HepG2 (cell line): ENCODE measurements at regions not wholly inside any gene's neighbourhood (a gene's known extent, or its start where the extent isn't known, plus 50 kb on each side); places are given as distances from the start of the nearest gene placed in this dataset.

Experiments used
- CERS6 ChIP-seq: sonication (generic); formaldehyde crosslinking; IDR thresholded peaks from 2 replicates; pipeline ENCODE4 v1.5.0; 2020; ENCODE audit warnings: missing genetic modification reagents
- EP300 ChIP-seq, 3 experiments: sonication (generic) in 1 of 3; formaldehyde crosslinking in 1 of 3; IDR thresholded peaks; 2 replicates each; pipeline versions ENCODE4 v1.5.1 to v1.6.1; 2011 to 2020; ENCODE audit warnings: low read depth in 2 of 3, low read length in 2 of 3, borderline replicate concordance in 1 of 3, improper control_type of control experiment in 1 of 3, mild to moderate bottlenecking in 1 of 3, missing genetic modification reagents in 1 of 3, moderate library complexity in 1 of 3
- EZH2 ChIP-seq: conservative IDR thresholded peaks from 2 replicates; pipeline ENCODE4 v1.6.1; 2012; ENCODE audit warnings: mild to moderate bottlenecking, low read depth, low read length, moderate library complexity
- FOSL2 ChIP-seq: sonication (generic); formaldehyde crosslinking; IDR thresholded peaks from 2 replicates; pipeline ENCODE4 v1.4.0; 2020; ENCODE audit warnings: missing genetic modification reagents
- NFATC3 ChIP-seq: sonication (generic); formaldehyde crosslinking; IDR thresholded peaks from 2 replicates; pipeline ENCODE4 v1.5.1; 2020; ENCODE audit warnings: mild to moderate bottlenecking, missing genetic modification reagents
- RBM39 ChIP-seq: fragments of 200-400 bp; formaldehyde crosslinking; IDR thresholded peaks from one replicate; pipeline ENCODE4 v1.6.1; 2018; ENCODE audit warnings: antibody characterized with exemption, mild to moderate bottlenecking, low read depth, low read length; ENCODE audit not compliant: poor library complexity, severe bottlenecking
- U2AF2 ChIP-seq: fragments of 200-400 bp; formaldehyde crosslinking; IDR thresholded peaks from 2 replicates; pipeline ENCODE4 v1.6.1; 2017; ENCODE audit warnings: low read depth, mild to moderate bottlenecking, low read length
- TF ChIP-seq, protein P1 (sequence below): sonication (generic); formaldehyde crosslinking; IDR thresholded peaks from 2 replicates; pipeline ENCODE4 v1.4.0; 2020; ENCODE audit warnings: missing genetic modification reagents

GRCh38 chr1:201742955-201743805 lies 85.8 kb upstream of the IPO9 start:
- TF ChIP-seq EP300 (IDR thresholded peaks at IDR 0.05; ENCODE audit: low read depth in 2 of 2, low read length in 2 of 2) (no peak), EP300 (CRISPR knock-in tag; IDR thresholded peaks at IDR 0.05; ENCODE audit: borderline replicate concordance) (no peak), EZH2 (no peak), U2AF2 (no peak), FOSL2 (CRISPR knock-in tag) (no peak), CERS6 (CRISPR knock-in tag) (no peak), RBM39 (no peak), NFATC3 (CRISPR knock-in tag) (no peak)
- TF ChIP-seq, protein P1, sequence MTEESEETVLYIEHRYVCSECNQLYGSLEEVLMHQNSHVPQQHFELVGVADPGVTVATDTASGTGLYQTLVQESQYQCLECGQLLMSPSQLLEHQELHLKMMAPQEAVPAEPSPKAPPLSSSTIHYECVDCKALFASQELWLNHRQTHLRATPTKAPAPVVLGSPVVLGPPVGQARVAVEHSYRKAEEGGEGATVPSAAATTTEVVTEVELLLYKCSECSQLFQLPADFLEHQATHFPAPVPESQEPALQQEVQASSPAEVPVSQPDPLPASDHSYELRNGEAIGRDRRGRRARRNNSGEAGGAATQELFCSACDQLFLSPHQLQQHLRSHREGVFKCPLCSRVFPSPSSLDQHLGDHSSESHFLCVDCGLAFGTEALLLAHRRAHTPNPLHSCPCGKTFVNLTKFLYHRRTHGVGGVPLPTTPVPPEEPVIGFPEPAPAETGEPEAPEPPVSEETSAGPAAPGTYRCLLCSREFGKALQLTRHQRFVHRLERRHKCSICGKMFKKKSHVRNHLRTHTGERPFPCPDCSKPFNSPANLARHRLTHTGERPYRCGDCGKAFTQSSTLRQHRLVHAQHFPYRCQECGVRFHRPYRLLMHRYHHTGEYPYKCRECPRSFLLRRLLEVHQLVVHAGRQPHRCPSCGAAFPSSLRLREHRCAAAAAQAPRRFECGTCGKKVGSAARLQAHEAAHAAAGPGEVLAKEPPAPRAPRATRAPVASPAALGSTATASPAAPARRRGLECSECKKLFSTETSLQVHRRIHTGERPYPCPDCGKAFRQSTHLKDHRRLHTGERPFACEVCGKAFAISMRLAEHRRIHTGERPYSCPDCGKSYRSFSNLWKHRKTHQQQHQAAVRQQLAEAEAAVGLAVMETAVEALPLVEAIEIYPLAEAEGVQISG (CRISPR knock-in tag) = no peak
